SK-N-SH (cell line): ENCODE measurements at regions not wholly inside any gene's neighbourhood (a gene's known extent, or its start where the extent isn't known, plus 50 kb on each side); places are given as distances from the start of the nearest gene placed in this dataset.

ENCODE experiments used
- CTCF ChIA-PET: fragments of 300-600, 350-600 bp; formaldehyde crosslinking; extraction: SDS; loops from one replicate; lab custom pipeline; 2021; lab: Yijun Ruan, JAX
- POLR2A ChIA-PET: fragments of 350-600 bp; sonication (Branson Sonifier 250); formaldehyde crosslinking; extraction: SDS; loops from one replicate; lab custom pipeline; 2020; ENCODE audit warnings: antibody characterized with exemption, inconsistent platforms; lab: Yijun Ruan, JAX
- DNase-seq: peaks from one replicate; pipeline ENCODE4 v3.0.0; 2012
- H2AFZ ChIP-seq: fragments of 200-600 bp; sonication (generic); 2 replicates; pipeline ENCODE4 v1.8.1; 2016; ENCODE audit warnings: antibody characterized with exemption, mild to moderate bottlenecking, low read depth
- H3F3A ChIP-seq: fragments of 200-600 bp; sonication (generic); replicated peaks from 2 replicates; pipeline ENCODE3; 2016; ENCODE audit warnings: antibody characterized with exemption, mild to moderate bottlenecking; ENCODE audit not compliant: insufficient read depth
- H3K27ac ChIP-seq, 2 experiments: fragments of 200-500 bp in 1 of 2; fragments of 200-600 bp in 1 of 2; sonication (Bioruptor generic) in 1 of 2; sonication (generic), shearing (Covaris generic) in 1 of 2; 2 replicates each; pipeline versions ENCODE4 v1.5.1 to v1.6.1; 2014 to 2016; ENCODE audit warnings: low read depth in 2 of 2, inconsistent platforms in 1 of 2, low read length in 1 of 2, mild to moderate bottlenecking in 1 of 2, mixed read lengths in 1 of 2
- H3K27me3 ChIP-seq: fragments of 200-600 bp; sonication (generic), shearing (Covaris generic); 2 replicates; pipeline ENCODE4 v1.6.1; 2016; ENCODE audit warnings: mixed run types; ENCODE audit not compliant: insufficient read depth
- H3K36me3 ChIP-seq, 2 experiments: fragments of 200-500 bp in 1 of 2; fragments of 200-600 bp in 1 of 2; sonication (Bioruptor generic) in 1 of 2; sonication (generic) in 1 of 2; replicated peaks in 1 of 2; 2 replicates each; pipeline versions ENCODE3 to v1.5.1; 2014 to 2016; ENCODE audit warnings: low read length in 1 of 2, mild to moderate bottlenecking in 1 of 2; ENCODE audit not compliant: insufficient read depth in 2 of 2, control insufficient read depth in 1 of 2
- H3K4me1 ChIP-seq, 2 experiments: fragments of 200-500 bp in 1 of 2; fragments of 200-600 bp in 1 of 2; sonication (Bioruptor generic) in 1 of 2; sonication (generic), shearing (Covaris generic) in 1 of 2; 2 replicates each; pipeline versions ENCODE4 v1.5.1 to v1.6.1; 2014 to 2016; ENCODE audit warnings: low read depth in 1 of 2, low read length in 1 of 2, mixed run types in 1 of 2; ENCODE audit not compliant: insufficient read depth in 2 of 2, control insufficient read depth in 1 of 2
- H3K4me2 ChIP-seq: fragments of 200-600 bp; sonication (generic), shearing (Covaris generic); 2 replicates; pipeline ENCODE4 v1.6.1; 2017; ENCODE audit warnings: mixed run types
- H3K4me3 ChIP-seq, 2 experiments: fragments of 200-500 bp in 1 of 2; fragments of 200-600 bp in 1 of 2; sonication (Bioruptor generic) in 1 of 2; sonication (generic), shearing (Covaris generic) in 1 of 2; 2 replicates each; pipeline versions ENCODE4 v1.5.1 to v1.8.1; 2014 to 2016; ENCODE audit warnings: low read depth in 2 of 2, inconsistent platforms in 1 of 2, low read length in 1 of 2, mild to moderate bottlenecking in 1 of 2, mixed read lengths in 1 of 2, moderate library complexity in 1 of 2
- H3K79me2 ChIP-seq: fragments of 200-600 bp; sonication (generic); 2 replicates; pipeline ENCODE4 v1.8.1; 2017; ENCODE audit warnings: mild to moderate bottlenecking; ENCODE audit not compliant: insufficient read depth
- H3K9ac ChIP-seq: fragments of 200-600 bp; sonication (generic); 2 replicates; pipeline ENCODE4 v1.6.1; 2017; ENCODE audit warnings: mixed run types
- H3K9me2 ChIP-seq: fragments of 200-600 bp; sonication (generic); 2 replicates; pipeline ENCODE4 v1.6.1; 2017; ENCODE audit warnings: mixed run types
- H3K9me3 ChIP-seq: fragments of 200-600 bp; sonication (generic); 2 replicates; pipeline ENCODE4 v1.6.1; 2017; ENCODE audit warnings: mixed run types, mild to moderate bottlenecking, moderate library complexity
- H4K20me1 ChIP-seq: fragments of 200-600 bp; sonication (generic); 2 replicates; pipeline ENCODE4 v1.6.1; 2017; ENCODE audit warnings: mild to moderate bottlenecking, mixed run types; ENCODE audit not compliant: insufficient read depth
- CHD2 ChIP-seq: fragments of 150-350 bp; IDR thresholded peaks from 2 replicates; pipeline ENCODE4 v1.6.1; 2018; ENCODE audit warnings: low read length; ENCODE audit not compliant: partially characterized antibody
- ELF1 ChIP-seq: IDR thresholded peaks from 2 replicates; pipeline ENCODE4 v1.4.0; 2012
- EZH2phosphoT487 ChIP-seq: fragments of 200-600 bp; sonication (generic); IDR thresholded peaks from 2 replicates; pipeline ENCODE4 v1.6.1; 2017; ENCODE audit warnings: low read depth, mixed run types, mild to moderate bottlenecking, antibody characterized with exemption, moderate library complexity, borderline replicate concordance
- FOSL2 ChIP-seq: IDR thresholded peaks from 2 replicates; pipeline ENCODE4 v1.4.0; 2012; ENCODE audit warnings: low read depth, mild to moderate bottlenecking, moderate library complexity, borderline replicate concordance
- FOXJ3 ChIP-seq: sonication (generic); formaldehyde crosslinking; IDR thresholded peaks from 2 replicates; pipeline ENCODE4 v1.5.1; 2020; ENCODE audit warnings: mild to moderate bottlenecking, missing genetic modification reagents
- GABPA ChIP-seq: IDR thresholded peaks from 2 replicates; pipeline ENCODE4 v1.4.0; 2012; ENCODE audit warnings: low read depth, mild to moderate bottlenecking
- GATA2 ChIP-seq: sonication (generic); formaldehyde crosslinking; IDR thresholded peaks from 2 replicates; pipeline ENCODE4 v1.5.0; 2020; ENCODE audit warnings: mild to moderate bottlenecking, missing genetic modification reagents
- IRF3 ChIP-seq: fragments of 150-350 bp; IDR thresholded peaks from 2 replicates; pipeline ENCODE4 v1.6.1; 2016; ENCODE audit warnings: mild to moderate bottlenecking, low read depth, low read length
- MXI1 ChIP-seq: IDR thresholded peaks from 2 replicates; pipeline ENCODE4 v1.6.1; 2012; ENCODE audit warnings: mild to moderate bottlenecking, low read depth, low read length, improper control_type of control experiment
- NFIC ChIP-seq: IDR thresholded peaks from 2 replicates; pipeline ENCODE4 v1.4.0; 2012; ENCODE audit warnings: borderline replicate concordance
- PBX3 ChIP-seq: IDR thresholded peaks from 2 replicates; pipeline ENCODE4; 2012
- POLR2AphosphoS5 ChIP-seq: IDR thresholded peaks from 2 replicates; pipeline ENCODE4 v1.6.1; 2012; ENCODE audit warnings: low read depth, low read length
- REST ChIP-seq: IDR thresholded peaks from 2 replicates; pipeline ENCODE4 v1.6.1; 2012; ENCODE audit warnings: mild to moderate bottlenecking, low read depth, low read length, moderate library complexity
- RFX5 ChIP-seq: IDR thresholded peaks from 2 replicates; pipeline ENCODE4 v1.6.1; 2012; ENCODE audit warnings: mild to moderate bottlenecking, improper control_type of control experiment, low read length
- RXRA ChIP-seq: IDR thresholded peaks from 2 replicates; pipeline ENCODE4 v1.4.0; 2012; ENCODE audit warnings: low read depth, mild to moderate bottlenecking, borderline replicate concordance
- SMC3 ChIP-seq: IDR thresholded peaks from 2 replicates; pipeline ENCODE4 v1.6.1; 2012; ENCODE audit warnings: low read depth, low read length, improper control_type of control experiment
- TCF12 ChIP-seq: IDR thresholded peaks from 2 replicates; pipeline ENCODE4 v1.4.0; 2012
- USF1 ChIP-seq: IDR thresholded peaks from 2 replicates; pipeline ENCODE4 v1.4.0; 2012; ENCODE audit warnings: low read depth, borderline replicate concordance
- USF2 ChIP-seq: fragments of 150-350 bp; IDR thresholded peaks from 2 replicates; pipeline ENCODE4 v1.6.1; 2017; ENCODE audit warnings: antibody characterized with exemption, low read length, low read depth, borderline replicate concordance
- YY1 ChIP-seq: IDR thresholded peaks from 2 replicates; pipeline ENCODE4 v1.4.0; 2012; ENCODE audit warnings: low read depth, mild to moderate bottlenecking
- WGBS: methylation state at CpG from one replicate; pipeline ENCODE4 v1.1.6; 2017; ENCODE audit warnings: low lambda C conversion rate; 5-methylcytosine and 5-hydroxymethylcytosine counted together

- Histone ChIP-seq H3K36me3 (no peaks in the 10 kb centered on the region), H3K9ac (no peak overlapping the region), H2AFZ (no peak overlapping the region), H3K27ac (no peak overlapping the region), H3F3A (no peaks in the 10 kb centered on the region), H3K27me3 (no peaks in the 10 kb centered on the region; the same call in 1 of the 2 replicates), H3K4me3 (no peak overlapping the region), H3K4me2 (no peak overlapping the region), H3K9me2 (no peaks in the 10 kb centered on the region), H3K79me2 (no peaks in the 10 kb centered on the region), H3K9me3 (no peaks in the 10 kb centered on the region), H4K20me1 (no peaks in the 10 kb centered on the region), H3K4me1 (no peaks in the 10 kb centered on the region)
- no peak for TF ChIP-seq USF1
- no peak for TF ChIP-seq SMC3
- no peak for TF ChIP-seq RFX5
- no peak for TF ChIP-seq FOXJ3 (CRISPR knock-in tag)
- no peak for TF ChIP-seq GABPA
- no peak for TF ChIP-seq GATA2
- TF ChIP-seq TCF12 = no peak
- TF ChIP-seq YY1 = no peak
- TF ChIP-seq EZH2phosphoT487 = no peak
- TF ChIP-seq ELF1 = no peak
- no peak for TF ChIP-seq FOSL2
- TF ChIP-seq POLR2AphosphoS5 = no peak
- TF ChIP-seq CHD2 = no peak
- TF ChIP-seq IRF3 = no peak
- no peak for TF ChIP-seq USF2
- TF ChIP-seq PBX3 = no peak
- no peak for TF ChIP-seq REST
- TF ChIP-seq NFIC = no peak
- TF ChIP-seq MXI1 = no peak
- no peak for TF ChIP-seq RXRA
- ChIA-PET CTCF (no interaction called here), POLR2A (interaction anchor here (0.7 kb wide), 1 partner anchor 10 kb away, joined by 3 read pairs; no protein-coding TSS in a partner anchor)
- no peak for DNase-seq
- 30% methylated on average over 10 of the region's 10 CpGs for WGBS
Observed at GRCh38 chr9:107944387-107944786, 454.8 kb upstream of the KLF4 start.
